Activated T-cell treated with anti-CD3 and anti-CD28 coated beads, Interleukin-2, amount 50 U/mL, for 48 hours (primary cell): ENCODE measurements at regions not wholly inside any gene's neighbourhood (a gene's known extent, or its start where the extent isn't known, plus 50 kb on each side); places are given as distances from the start of the nearest gene placed in this dataset.

Experiments
- DNase-seq, 2 experiments: peaks; one replicate each; pipeline ENCODE4 v3.0.0-alpha.2; 2020

GRCh38 chr3:182735672-182736071, 57.6 kb upstream of the ATP11B start:
- no peak for DNase-seq

- DNase-seq: no peak
These were observed 55.5 kb upstream of the ATP11B start for GRCh38 chr3:182737825-182738224.

- no peak for DNase-seq
These were observed 54.5 kb upstream of the ATP11B start for GRCh38 chr3:182738583-182739411.

GRCh38 chr3:182739619-182740018, 53.7 kb upstream of the ATP11B start:
- DNase-seq: no peak

GRCh38 chr3:182740710-182741109, 52.6 kb upstream of the ATP11B start:
- DNase-seq: no peak

GRCh38 chr3:182741214-182741613, 52.1 kb upstream of the ATP11B start:
- DNase-seq: no peak
